HG03280 (cell line): ENCODE measurements at regions not wholly inside any gene's neighbourhood (a gene's known extent, or its start where the extent isn't known, plus 50 kb on each side); places are given as distances from the start of the nearest gene placed in this dataset.

Experiments used
- ATAC-seq: cut with Tn5 transposase; IDR thresholded peaks from one replicate; pipeline ENCODE4 v1.9.1; 2021; ENCODE audit warnings: mild to moderate bottlenecking, moderate library complexity; ENCODE audit not compliant: unreplicated experiment

DNA sequence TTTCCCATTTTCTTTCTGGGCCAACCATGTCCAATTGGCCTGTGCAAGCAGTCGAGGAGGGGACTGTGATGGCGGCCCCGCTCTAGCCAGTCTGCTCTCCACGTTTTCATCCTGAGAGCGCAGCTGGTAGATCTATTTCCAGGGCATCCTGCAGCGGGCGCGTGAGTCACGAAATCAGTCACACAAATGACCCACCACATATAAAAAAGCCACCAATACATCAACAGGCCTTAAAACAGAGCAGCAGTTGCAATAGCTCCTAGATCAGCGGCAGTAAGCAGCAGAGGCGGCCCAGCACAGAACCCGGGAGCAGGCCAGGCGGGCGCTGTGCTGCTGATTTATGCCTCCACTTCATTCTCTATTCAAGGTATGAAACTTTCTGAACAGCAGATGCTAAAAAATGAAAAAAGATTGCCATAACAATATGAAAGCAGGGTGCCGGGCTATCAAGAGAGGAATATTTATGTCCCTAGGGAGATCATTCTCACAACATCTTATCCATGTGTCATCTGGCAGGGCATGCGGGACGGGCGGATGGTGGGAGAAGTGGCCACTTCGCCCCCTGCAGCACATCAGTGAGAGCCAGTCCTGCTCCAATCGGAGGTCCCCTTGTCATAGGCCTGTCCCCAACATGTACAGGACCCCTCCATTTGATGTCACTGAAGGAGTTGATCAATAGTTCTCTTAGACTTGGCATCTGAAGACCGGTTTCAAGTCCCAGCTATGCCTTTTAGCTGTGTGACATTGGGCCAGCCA, 98.0 kb upstream of the GPR26 start:
- no peak for ATAC-seq

GRCh38 chr10:123568751-123569150, 97.4 kb upstream of the GPR26 start:
- no peak for ATAC-seq

- no peak for ATAC-seq
Observed at GRCh38 chr10:123569436-123570035, 96.6 kb upstream of the GPR26 start.

DNA sequence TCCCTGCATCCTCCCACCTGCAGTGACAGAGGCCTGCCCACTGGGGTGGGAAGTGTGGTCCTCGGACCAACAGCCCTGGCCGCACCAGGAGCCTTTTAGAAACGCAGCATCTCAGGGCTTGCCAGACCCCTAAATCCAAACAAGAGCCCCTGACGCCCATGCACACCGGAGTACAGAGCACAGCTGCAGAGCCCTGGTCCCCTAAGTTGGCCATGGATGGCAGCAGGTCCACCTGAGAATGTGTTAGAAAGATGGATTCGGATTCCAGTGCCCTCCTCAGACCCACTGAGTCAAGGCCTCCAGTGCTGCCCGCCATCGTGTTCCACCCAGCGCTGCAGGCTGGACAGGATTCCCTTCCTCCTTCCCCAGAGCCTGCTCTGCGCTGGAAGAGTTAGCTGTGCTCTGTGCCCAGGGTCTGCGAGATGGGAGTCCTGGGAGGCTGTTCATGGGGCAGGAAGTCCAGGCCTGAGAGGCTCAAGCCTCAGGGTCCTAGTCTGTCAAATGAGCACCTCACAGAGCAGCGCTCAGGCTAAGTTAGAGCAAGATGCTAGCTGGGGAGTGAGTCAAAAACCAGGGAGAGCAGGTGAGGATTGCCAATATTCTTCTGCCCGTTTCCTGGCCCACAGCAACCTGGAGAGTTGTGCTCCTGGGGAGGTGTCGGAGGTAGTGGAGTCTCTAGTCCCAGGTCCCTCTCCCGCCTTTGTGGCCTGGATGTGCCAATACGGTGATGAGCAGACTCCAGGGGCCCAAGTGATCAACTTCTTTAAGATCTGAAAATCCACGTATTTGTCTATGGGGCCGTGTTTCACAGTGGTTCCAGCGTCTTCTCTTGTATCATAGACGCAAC, 95.9 kb upstream of the GPR26 start:
- no peak for ATAC-seq

DNA sequence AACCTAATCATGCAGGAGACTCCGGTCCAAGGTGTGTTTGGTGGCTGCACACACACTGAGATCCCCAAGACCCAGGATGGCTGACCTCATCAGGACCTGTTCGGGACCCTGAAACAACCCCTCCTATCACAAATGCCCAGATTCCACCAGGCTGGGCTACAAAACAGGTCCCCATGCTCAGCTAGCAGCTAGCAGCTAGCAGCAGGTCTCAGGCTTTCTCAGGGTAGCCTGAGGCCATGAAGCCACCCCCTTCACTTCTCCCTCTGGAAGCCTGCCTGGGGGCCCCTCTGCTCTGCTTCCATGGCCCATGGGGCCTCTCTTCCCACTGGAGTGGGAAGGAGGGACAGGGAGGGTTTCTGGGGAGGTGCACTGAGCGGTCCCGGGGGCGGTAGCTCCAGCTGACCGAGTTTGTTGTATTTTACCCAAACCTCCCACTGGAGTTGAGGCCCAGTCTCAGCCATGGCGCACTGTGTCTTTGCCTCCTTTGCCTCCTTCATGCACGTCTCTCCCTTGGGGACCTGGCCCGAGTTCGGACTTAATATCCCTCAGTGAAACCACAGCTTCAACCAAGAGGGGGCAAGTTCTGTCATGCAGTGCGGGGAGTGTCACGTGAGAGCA, 95.1 kb upstream of the GPR26 start:
- no peak for ATAC-seq

GRCh38 chr10:123571978-123572377, 94.2 kb upstream of the GPR26 start:
- ATAC-seq, result no peak

GRCh38 chr10:123573236-123574108, 92.7 kb upstream of the GPR26 start:
- no peak for ATAC-seq

DNA sequence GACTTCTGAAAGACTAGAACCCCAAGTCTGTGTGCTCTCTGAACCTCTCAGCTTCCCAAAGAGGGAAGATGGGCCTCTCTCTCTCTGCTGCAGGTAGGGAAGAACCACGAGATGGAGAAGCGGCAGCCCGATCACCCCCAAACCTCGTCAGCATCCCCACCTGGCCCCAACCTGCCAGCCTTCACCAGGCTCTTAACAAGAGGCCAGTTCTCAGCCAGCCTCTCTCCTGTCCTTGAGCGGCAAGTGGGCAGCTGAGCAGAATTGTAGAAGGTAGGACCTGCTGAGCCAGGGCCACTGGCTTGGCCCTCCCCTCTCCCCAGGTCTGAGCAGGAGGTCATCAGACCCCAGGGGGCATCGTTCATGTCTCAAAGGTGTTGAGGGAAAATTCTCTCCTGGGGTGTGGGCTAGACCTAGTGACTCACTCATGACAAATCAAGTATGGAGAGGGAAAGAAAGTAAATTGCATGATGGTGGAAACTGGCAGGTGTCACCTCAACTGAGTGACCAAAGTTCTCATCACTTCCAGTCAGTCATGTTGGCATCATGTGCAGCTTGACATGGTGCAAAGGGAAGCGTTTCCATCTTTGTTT, 92.0 kb upstream of the GPR26 start:
- no peak for ATAC-seq

DNA sequence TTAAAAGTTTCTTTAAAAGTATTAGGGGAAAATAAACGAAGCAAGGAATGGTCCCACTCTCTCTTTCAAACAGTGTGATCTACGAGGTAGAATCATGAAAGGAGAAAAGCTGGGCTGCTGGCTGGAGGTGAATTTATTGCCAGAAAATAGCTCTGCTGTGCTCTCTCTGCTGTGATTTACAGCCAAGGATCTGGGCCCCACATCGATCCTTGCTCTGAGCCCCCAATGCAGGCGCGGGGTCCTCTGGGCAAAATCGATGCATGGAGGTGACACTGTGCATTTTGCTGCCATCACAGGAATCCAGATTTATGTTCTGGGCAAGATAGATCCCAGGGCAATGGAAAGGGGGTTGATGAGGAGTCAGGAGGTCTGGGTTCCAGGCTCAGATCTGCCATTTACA, 91.0 kb upstream of the GPR26 start:
- ATAC-seq, result no peak

DNA sequence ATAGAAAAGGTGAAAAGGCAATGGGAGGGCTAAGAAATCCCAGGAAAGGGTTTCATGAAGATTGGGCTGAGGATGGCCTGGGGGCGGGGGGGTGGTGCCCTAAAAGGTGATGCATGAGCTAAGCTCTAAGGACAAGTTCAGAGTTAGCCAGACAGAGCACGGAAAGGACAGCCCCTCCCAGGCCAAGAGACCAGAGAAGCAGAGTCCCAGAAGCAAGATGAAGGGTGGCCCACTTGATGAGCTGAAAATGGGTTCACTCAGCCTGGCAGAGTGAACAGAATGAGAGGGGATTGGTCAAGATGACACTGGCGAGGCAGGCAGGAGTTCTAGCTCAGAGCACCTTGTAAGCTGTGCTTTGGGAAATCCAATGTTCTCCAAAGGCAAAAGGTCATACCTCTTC, 89.4 kb upstream of the GPR26 start:
- ATAC-seq, result no peak

DNA sequence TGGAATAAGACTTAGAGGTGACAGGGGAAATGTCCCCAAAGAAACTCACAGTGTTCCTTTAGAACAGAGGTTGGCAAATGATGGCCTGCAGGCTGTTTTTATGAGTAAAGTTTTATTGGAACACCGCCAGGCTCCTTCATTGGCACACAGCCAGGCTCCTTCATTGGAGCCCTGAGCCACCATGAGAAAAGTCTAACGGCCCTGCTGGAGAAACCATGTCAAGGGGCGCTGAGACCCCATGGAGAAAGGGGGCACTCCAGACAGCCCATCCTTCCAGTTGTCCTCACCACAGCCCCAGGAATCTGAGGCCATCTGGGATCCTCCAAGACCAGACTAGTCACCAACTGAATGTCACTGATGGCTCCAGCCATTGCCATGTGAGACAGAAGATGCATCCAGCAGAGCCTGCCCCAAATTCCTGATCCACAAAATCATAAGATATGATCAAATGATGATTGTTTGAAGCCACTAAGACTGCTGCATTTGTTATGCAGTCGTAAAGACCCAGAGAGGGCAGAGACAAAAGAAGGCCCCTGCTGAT, 88.2 kb upstream of the GPR26 start:
- ATAC-seq, result no peak

DNA sequence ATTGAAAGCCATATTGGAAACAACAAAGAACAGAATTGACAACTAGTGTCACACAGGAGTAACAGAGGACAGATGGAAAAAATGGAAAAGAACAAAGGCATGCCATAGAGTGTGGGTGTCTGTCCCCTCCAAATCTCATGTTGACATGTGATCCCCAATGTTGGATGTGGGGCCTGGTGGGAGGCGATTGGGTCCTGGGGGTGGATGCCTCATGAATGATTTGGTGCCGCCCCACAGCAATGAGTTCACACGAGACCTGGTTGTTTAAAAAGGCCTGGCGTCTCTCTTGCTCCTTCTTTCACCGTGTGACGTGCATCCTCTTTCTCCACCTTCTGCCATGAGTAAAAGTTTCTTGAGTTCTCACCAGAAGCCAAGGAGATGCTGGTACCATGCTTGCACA, 87.4 kb upstream of the GPR26 start:
- ATAC-seq, result no peak

DNA sequence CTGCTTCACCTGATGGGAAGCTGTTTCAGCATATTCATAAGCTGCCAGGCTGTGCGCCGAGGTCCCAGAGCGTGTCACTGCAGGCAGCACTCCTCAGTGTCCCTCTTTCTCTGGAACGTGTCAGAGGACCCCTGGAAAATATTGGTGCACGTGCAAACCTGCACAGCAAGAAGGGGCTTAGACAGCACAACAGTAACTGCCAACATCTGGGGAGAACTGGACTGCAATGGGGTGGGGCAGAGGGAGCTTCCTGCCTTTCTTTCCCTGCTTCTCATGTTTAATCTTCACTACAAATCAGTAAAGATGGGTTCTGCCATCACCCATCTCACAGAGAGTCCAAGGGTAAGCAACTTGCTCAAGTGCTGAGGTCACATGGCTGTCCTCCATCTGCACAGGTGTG, 86.5 kb upstream of the GPR26 start:
- no peak for ATAC-seq

GRCh38 chr10:123580426-123580825, 85.7 kb upstream of the GPR26 start:
- ATAC-seq, result no peak

DNA sequence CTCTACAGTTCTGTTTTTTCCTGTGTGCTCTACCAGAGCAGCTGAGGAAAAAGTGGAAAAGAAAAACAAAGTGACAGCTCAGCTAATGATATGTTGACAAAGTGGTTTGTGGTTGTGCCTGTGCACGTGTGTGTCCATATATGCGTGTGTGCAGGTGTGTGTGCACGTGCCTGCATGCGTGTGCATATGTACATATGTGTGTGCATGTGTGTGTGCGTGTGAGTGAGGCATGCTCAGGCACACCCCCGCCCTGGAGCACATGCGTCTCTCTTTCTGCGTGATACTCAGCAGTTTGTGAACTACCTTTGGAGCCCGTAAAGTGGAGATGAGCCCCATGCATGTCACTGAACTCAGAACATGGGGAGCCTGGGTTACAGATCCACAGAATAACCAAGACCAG, 84.5 kb upstream of the GPR26 start:
- ATAC-seq, result no peak

- ATAC-seq, result no peak
Observed at GRCh38 chr10:123582084-123582989, 83.8 kb upstream of the GPR26 start.

DNA sequence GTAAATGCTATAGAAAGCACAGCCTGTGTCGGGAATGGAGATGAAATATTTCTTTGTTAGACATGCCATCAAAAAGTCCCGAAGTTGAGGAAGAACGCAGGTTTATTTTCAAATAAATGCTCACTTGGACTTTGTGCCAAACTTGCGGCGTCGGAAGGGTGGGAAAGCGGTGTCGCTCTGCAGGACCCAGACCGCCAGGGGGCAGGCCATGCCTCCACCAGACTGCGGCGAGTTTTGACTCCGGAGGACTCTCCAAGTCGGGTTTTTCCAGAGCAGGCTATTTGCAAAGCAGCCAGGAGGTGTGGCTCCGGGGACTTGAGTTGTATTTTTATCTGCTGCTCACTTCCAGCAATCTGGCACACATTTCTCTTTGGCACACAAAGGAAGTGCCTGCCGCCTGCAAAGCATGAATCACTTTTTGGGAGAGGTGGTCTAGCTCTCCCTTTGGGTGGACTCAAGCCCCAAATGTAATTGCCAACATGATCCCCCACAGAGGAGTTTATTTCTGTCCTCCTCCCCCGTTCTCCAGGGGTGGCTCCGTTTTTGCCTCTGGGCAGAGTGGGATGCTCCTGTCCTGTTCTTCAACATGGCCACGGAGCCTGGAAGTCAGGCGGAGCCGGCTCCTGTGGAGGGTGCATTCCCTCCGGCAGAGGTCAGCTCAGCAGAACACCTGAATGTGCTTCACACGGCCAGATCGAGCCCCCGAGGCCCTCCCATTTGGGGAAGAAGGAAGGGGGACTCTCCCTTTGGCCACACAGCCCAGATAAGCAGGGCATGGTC, 82.3 kb upstream of the GPR26 start:
- ATAC-seq, result no peak

GRCh38 chr10:123584419-123584775, 81.8 kb upstream of the GPR26 start:
- ATAC-seq, result no peak
